ENCODE measurements at regions not wholly inside any gene's neighbourhood (a gene's known extent, or its start where the extent isn't known, plus 50 kb on each side); places are given as distances from the start of the nearest gene placed in this dataset.

DNA sequence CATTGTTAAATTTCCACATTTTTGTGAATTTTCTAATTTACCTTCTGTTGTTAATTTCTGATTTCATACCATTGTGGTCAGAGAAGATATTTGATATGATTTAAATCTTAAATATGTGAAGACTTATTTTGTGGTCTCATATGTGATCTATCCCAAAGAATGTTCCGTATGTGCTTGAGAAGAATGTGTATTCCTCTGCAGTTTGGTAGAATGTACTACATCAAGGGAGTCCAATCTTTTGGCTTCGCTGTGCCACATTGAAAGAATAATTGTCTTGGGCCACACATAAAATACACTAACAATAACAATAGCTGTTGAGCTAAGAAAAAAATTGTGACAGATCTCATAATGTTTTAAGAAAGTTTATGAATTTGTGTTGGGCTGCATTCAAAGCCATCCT, 140.7 kb upstream of the PRNP start (continued):
- TF ChIP-seq, protein P1, sequence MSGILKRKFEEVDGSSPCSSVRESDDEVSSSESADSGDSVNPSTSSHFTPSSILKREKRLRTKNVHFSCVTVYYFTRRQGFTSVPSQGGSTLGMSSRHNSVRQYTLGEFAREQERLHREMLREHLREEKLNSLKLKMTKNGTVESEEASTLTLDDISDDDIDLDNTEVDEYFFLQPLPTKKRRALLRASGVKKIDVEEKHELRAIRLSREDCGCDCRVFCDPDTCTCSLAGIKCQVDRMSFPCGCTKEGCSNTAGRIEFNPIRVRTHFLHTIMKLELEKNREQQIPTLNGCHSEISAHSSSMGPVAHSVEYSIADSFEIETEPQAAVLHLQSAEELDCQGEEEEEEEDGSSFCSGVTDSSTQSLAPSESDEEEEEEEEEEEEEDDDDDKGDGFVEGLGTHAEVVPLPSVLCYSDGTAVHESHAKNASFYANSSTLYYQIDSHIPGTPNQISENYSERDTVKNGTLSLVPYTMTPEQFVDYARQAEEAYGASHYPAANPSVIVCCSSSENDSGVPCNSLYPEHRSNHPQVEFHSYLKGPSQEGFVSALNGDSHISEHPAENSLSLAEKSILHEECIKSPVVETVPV (CRISPR knock-in tag; IDR thresholded peaks at IDR 0.05) = no peak
- TF ChIP-seq ARNTL (CRISPR knock-in tag; IDR thresholded peaks at IDR 0.05; ENCODE audit: borderline replicate concordance, low read depth) (no peak), ZNF565 (CRISPR knock-in tag; conservative IDR thresholded peaks at IDR 0.05; ENCODE audit: low read depth) (no peak), BACH2 (CRISPR knock-in tag; IDR thresholded peaks at IDR 0.05; ENCODE audit: borderline replicate concordance) (no peak)

DNA sequence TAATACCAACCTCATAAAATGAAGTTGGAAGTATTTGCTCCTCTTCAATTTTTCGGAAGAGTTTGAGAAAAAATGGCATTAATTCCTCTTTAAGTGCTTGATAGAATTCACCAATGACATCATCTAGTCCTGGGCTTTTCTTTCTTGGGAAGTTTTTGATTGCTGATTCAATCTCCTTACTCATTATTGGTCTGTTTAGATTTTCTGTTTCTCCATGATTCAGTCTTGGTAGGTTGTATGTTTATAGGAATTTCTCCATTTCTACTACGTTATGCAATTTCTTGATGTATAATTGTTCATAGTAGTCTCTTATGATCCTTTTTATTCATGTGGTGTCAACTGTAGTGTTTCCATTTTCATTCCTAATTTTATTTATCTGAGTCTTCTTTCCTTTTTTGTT, 141.5 kb upstream of the PRNP start:
- TF ChIP-seq, protein P2, sequence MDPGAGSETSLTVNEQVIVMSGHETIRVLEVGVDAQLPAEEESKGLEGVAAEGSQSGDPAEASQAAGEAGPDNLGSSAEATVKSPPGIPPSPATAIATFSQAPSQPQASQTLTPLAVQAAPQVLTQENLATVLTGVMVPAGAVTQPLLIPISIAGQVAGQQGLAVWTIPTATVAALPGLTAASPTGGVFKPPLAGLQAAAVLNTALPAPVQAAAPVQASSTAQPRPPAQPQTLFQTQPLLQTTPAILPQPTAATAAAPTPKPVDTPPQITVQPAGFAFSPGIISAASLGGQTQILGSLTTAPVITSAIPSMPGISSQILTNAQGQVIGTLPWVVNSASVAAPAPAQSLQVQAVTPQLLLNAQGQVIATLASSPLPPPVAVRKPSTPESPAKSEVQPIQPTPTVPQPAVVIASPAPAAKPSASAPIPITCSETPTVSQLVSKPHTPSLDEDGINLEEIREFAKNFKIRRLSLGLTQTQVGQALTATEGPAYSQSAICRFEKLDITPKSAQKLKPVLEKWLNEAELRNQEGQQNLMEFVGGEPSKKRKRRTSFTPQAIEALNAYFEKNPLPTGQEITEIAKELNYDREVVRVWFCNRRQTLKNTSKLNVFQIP (CRISPR knock-in tag; IDR thresholded peaks at IDR 0.05; ENCODE audit: borderline replicate concordance, low read depth) = no peak
- no peak for TF ChIP-seq SNAI2 (CRISPR knock-in tag; IDR thresholded peaks at IDR 0.05)
- TF ChIP-seq, protein P3, sequence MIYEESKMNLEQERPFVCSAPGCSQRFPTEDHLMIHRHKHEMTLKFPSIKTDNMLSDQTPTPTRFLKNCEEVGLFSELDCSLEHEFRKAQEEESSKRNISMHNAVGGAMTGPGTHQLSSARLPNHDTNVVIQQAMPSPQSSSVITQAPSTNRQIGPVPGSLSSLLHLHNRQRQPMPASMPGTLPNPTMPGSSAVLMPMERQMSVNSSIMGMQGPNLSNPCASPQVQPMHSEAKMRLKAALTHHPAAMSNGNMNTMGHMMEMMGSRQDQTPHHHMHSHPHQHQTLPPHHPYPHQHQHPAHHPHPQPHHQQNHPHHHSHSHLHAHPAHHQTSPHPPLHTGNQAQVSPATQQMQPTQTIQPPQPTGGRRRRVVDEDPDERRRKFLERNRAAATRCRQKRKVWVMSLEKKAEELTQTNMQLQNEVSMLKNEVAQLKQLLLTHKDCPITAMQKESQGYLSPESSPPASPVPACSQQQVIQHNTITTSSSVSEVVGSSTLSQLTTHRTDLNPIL (CRISPR knock-in tag; IDR thresholded peaks at IDR 0.05; ENCODE audit: low read depth) = no peak
- TF ChIP-seq ARNTL (CRISPR knock-in tag; IDR thresholded peaks at IDR 0.05; ENCODE audit: borderline replicate concordance, low read depth) = no peak
- no peak for TF ChIP-seq PPARA (CRISPR knock-in tag; IDR thresholded peaks at IDR 0.05; ENCODE audit: borderline replicate concordance)
- TF ChIP-seq ISL1 (CRISPR knock-in tag; IDR thresholded peaks at IDR 0.05) = no peak
- TF ChIP-seq, protein P1 (CRISPR knock-in tag; IDR thresholded peaks at IDR 0.05) = no peak
- ATAC-seq = no peak

DNA sequence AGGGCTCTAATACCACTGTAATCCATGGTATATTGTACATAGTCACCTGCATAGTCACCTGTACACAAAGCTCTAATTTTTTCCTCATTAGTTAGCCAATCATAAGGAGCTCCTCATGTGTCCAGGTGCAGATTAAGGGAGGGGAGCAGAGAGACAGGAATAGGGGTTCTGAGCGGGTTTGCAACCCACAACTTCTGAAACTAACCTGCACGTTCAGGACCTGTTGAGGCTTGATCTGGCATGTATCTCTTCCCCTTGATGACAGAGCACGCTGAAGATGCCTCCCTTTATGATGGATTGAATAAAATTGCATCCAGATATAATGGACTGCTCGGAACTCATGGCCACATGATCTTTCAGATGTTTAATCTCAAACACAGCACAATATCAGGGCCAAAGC, 144.0 kb upstream of the PRNP start:
- ATAC-seq = no peak
- no peak for TF ChIP-seq CSDC2 (CRISPR knock-in tag; IDR thresholded peaks at IDR 0.05)
- TF ChIP-seq, protein P3 (CRISPR knock-in tag; IDR thresholded peaks at IDR 0.05; ENCODE audit: low read depth) = no peak
- TF ChIP-seq, protein P1 (CRISPR knock-in tag; IDR thresholded peaks at IDR 0.05) = no peak
- TF ChIP-seq ZNF70 (CRISPR knock-in tag; IDR thresholded peaks at IDR 0.05) = no peak
- no peak for TF ChIP-seq ARNTL (CRISPR knock-in tag; IDR thresholded peaks at IDR 0.05; ENCODE audit: borderline replicate concordance, low read depth)
- TF ChIP-seq, protein P2 (CRISPR knock-in tag; IDR thresholded peaks at IDR 0.05; ENCODE audit: borderline replicate concordance, low read depth) = no peak
- TF ChIP-seq GLIS3 (CRISPR knock-in tag; IDR thresholded peaks at IDR 0.05) = no peak
- TF ChIP-seq SNAI2 (CRISPR knock-in tag; IDR thresholded peaks at IDR 0.05) = no peak
- TF ChIP-seq, protein P4, sequence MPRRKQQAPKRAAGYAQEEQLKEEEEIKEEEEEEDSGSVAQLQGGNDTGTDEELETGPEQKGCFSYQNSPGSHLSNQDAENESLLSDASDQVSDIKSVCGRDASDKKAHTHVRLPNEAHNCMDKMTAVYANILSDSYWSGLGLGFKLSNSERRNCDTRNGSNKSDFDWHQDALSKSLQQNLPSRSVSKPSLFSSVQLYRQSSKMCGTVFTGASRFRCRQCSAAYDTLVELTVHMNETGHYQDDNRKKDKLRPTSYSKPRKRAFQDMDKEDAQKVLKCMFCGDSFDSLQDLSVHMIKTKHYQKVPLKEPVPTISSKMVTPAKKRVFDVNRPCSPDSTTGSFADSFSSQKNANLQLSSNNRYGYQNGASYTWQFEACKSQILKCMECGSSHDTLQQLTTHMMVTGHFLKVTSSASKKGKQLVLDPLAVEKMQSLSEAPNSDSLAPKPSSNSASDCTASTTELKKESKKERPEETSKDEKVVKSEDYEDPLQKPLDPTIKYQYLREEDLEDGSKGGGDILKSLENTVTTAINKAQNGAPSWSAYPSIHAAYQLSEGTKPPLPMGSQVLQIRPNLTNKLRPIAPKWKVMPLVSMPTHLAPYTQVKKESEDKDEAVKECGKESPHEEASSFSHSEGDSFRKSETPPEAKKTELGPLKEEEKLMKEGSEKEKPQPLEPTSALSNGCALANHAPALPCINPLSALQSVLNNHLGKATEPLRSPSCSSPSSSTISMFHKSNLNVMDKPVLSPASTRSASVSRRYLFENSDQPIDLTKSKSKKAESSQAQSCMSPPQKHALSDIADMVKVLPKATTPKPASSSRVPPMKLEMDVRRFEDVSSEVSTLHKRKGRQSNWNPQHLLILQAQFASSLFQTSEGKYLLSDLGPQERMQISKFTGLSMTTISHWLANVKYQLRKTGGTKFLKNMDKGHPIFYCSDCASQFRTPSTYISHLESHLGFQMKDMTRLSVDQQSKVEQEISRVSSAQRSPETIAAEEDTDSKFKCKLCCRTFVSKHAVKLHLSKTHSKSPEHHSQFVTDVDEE (CRISPR knock-in tag; IDR thresholded peaks at IDR 0.05) = no peak
- no peak for TF ChIP-seq ZFP30 (CRISPR knock-in tag; IDR thresholded peaks at IDR 0.05)
- TF ChIP-seq OSR1 (CRISPR knock-in tag; IDR thresholded peaks at IDR 0.05) = no peak
